MCF 10A (cell line): ENCODE measurements at regions not wholly inside any gene's neighbourhood (a gene's known extent, or its start where the extent isn't known, plus 50 kb on each side); places are given as distances from the start of the nearest gene placed in this dataset.
A peak's percentile ranks its signal among the peaks of the same experiment; 100 is the strongest.

ENCODE experiments used
- BruUV-seq: library from RNA; stranded (reverse); fragments of 400-500 nt; replicated peaks from 2 replicates; lab custom pipeline; 2021; lab: Mats Ljungman, UMichigan
- CTCF ChIA-PET: fragments of 300-600 bp; sonication (Branson Sonifier 250); formaldehyde crosslinking; extraction: SDS; loops from one replicate; lab custom pipeline; 2021; ENCODE audit warnings: antibody characterized with exemption, inconsistent platforms; lab: Yijun Ruan, JAX
- POLR2A ChIA-PET: fragments of 300-600, 350-650 bp; sonication (Branson Sonifier 250); formaldehyde crosslinking; extraction: SDS; loops from one replicate; lab custom pipeline; 2020; ENCODE audit warnings: antibody characterized with exemption, inconsistent platforms; lab: Yijun Ruan, JAX
- DNase-seq: peaks from one replicate; pipeline ENCODE4 v3.0.0-alpha.2; 2018; ENCODE audit not compliant: unreplicated experiment
- H3K27ac Mint-ChIP-seq: one replicate; pipeline ENCODE4 v1.8.0; 2022; ENCODE audit warnings: mild to moderate bottlenecking, low read depth, mixed read lengths; ENCODE audit not compliant: unreplicated experiment
- H3K27me3 Mint-ChIP-seq: one replicate; pipeline ENCODE4 v1.8.0; 2022; ENCODE audit warnings: mixed read lengths; ENCODE audit not compliant: insufficient read depth, unreplicated experiment
- H3K36me3 Mint-ChIP-seq: one replicate; pipeline ENCODE4 v1.8.0; 2022; ENCODE audit warnings: mild to moderate bottlenecking, moderate library complexity, mixed read lengths; ENCODE audit not compliant: insufficient read depth, unreplicated experiment
- H3K4me1 Mint-ChIP-seq: one replicate; pipeline ENCODE4 v1.8.0; 2022; ENCODE audit warnings: mixed read lengths; ENCODE audit not compliant: insufficient read depth, unreplicated experiment
- H3K4me3 Mint-ChIP-seq: one replicate; pipeline ENCODE4 v1.8.0; 2022; ENCODE audit warnings: mild to moderate bottlenecking, moderate library complexity, mixed read lengths; ENCODE audit not compliant: unreplicated experiment
- H3K9me3 Mint-ChIP-seq: one replicate; pipeline ENCODE4 v1.8.0; 2022; ENCODE audit warnings: mixed read lengths; ENCODE audit not compliant: unreplicated experiment
- CTCF ChIP-seq: fragments of 200-600 bp; IDR thresholded peaks from one replicate; pipeline ENCODE4 v1.8.0; 2022; ENCODE audit warnings: antibody characterized with exemption, mild to moderate bottlenecking; ENCODE audit not compliant: unreplicated experiment
- intact Hi-C: fragments of 100-400 bp; cut with micrococcal nuclease; formaldehyde crosslinking; loops from 2 replicates; pipeline ENCODE4 v1.14.1; 2022

GRCh38 chr5:154580422-154580821 lies 102.4 kb upstream of the HAND1 start:
- peaks cover 4% of the 10 kb centered on the region for H3K27me3 Mint-ChIP-seq
- no TSS peak for BruUV-seq
- no peaks in the 10 kb centered on the region for H3K36me3 Mint-ChIP-seq
- DNase-seq = no peak
- ChIA-PET CTCF (interaction anchor here (0.6 to 2.0 kb wide), 6 partner anchors 9 to 508 kb away, joined by 3 to 9 read pairs (median 4); no protein-coding TSS in a partner anchor), POLR2A (no interaction called here)
- peaks cover 29% of the 10 kb centered on the region for H3K4me1 Mint-ChIP-seq
- H3K9me3 Mint-ChIP-seq = no peaks in the 10 kb centered on the region
- H3K27ac Mint-ChIP-seq = no peak overlapping the region
- H3K4me3 Mint-ChIP-seq = no peak overlapping the region
- no peak for TF ChIP-seq CTCF
- intact Hi-C loops = no loop called here

- POLR2A ChIA-PET = interaction anchor here (0.6 kb wide), 1 partner anchor 245 kb away, joined by 3 read pairs; no protein-coding TSS in a partner anchor
- BruUV-seq = no TSS peak
- TF ChIP-seq CTCF = no peak
- Mint-ChIP-seq H3K4me1 (peaks cover 12% of the 10 kb centered on the region), H3K36me3 (no peaks in the 10 kb centered on the region), H3K9me3 (no peaks in the 10 kb centered on the region), H3K4me3 (no peak overlapping the region), H3K27ac (no peak overlapping the region), H3K27me3 (peaks cover 21% of the 10 kb centered on the region)
- intact Hi-C loops = no loop called here
- DNase-seq = no peak
- CTCF ChIA-PET = interaction anchor here (1.0 to 5.1 kb wide), 3 partner anchors 54 to 602 kb away, joined by 4 to 29 read pairs (median 6); no protein-coding TSS in a partner anchor
Measured at GRCh38 chr5:154577416-154577815, 99.4 kb upstream of the HAND1 start.

GRCh38 chr5:154576429-154576806 lies 98.4 kb upstream of the HAND1 start:
- no peak for TF ChIP-seq CTCF
- no TSS peak for BruUV-seq
- no peak overlapping the region for H3K4me3 Mint-ChIP-seq
- ChIA-PET CTCF (interaction anchor here (0.6 to 5.1 kb wide), 8 partner anchors 10 to 601 kb away, joined by 3 to 29 read pairs (median 5); no protein-coding TSS in a partner anchor), POLR2A (no interaction called here)
- no peak overlapping the region for H3K27ac Mint-ChIP-seq
- no peaks in the 10 kb centered on the region for H3K9me3 Mint-ChIP-seq
- H3K4me1 Mint-ChIP-seq = peaks cover 7% of the 10 kb centered on the region
- intact Hi-C loops = no loop called here
- H3K27me3 Mint-ChIP-seq = peaks cover 21% of the 10 kb centered on the region
- no peak for DNase-seq
- H3K36me3 Mint-ChIP-seq = no peaks in the 10 kb centered on the region

- H3K9me3 Mint-ChIP-seq = no peaks in the 10 kb centered on the region
- peaks cover 6% of the 10 kb centered on the region for H3K4me1 Mint-ChIP-seq
- peak; percentile 23 for DNase-seq
- peak; percentile 30 for TF ChIP-seq CTCF
- no peak overlapping the region for H3K27ac Mint-ChIP-seq
- no peak overlapping the region for H3K4me3 Mint-ChIP-seq
- no peaks in the 10 kb centered on the region for H3K36me3 Mint-ChIP-seq
- H3K27me3 Mint-ChIP-seq = peaks cover 21% of the 10 kb centered on the region
- intact Hi-C loops = no loop called here
- ChIA-PET CTCF (interaction anchor here (0.6 to 5.1 kb wide), 8 partner anchors 9 to 507 kb away, joined by 3 to 29 read pairs (median 5); no protein-coding TSS in a partner anchor), POLR2A (interaction anchor here (1.2 to 1.6 kb wide), 2 partner anchors 129 to 275 kb away, joined by 3 read pairs; no protein-coding TSS in a partner anchor)
- BruUV-seq = no TSS peak
Measured at GRCh38 chr5:154575546-154576428, 97.8 kb upstream of the HAND1 start.
